ENCODE measurements at regions not wholly inside any gene's neighbourhood (a gene's known extent, or its start where the extent isn't known, plus 50 kb on each side); places are given as distances from the start of the nearest gene placed in this dataset.

GRCh38 chr4:71930459-71930858 lies 101.3 kb upstream of the NPFFR2 start:
- Histone ChIP-seq H4K20me1 (replicated peaks; ENCODE audit: insufficient read depth) (no peaks in the 10 kb centered on the region), H3K27me3 (ENCODE audit: insufficient read depth) (no peaks in the 10 kb centered on the region), H3K79me2 (replicated peaks; ENCODE audit: insufficient read depth) (no peaks in the 10 kb centered on the region), H3K36me3 (ENCODE audit: insufficient read depth) (no peaks in the 10 kb centered on the region), H3K27ac (ENCODE audit: low read depth) (no peak overlapping the region), H3K4me3 (no peak overlapping the region), H3K9me2 (ENCODE audit: insufficient read depth) (no peaks in the 10 kb centered on the region), H3F3A (replicated peaks; ENCODE audit: low read depth) (no peaks in the 10 kb centered on the region), H3K4me2 (no peak overlapping the region), H2AFZ (no peak overlapping the region), H3K4me1 (ENCODE audit: insufficient read depth) (no peaks in the 10 kb centered on the region)
- Mint-ChIP-seq H3K9me3 (no peaks in the 10 kb centered on the region), H3K4me1 (no peaks in the 10 kb centered on the region), H3K36me3 (ENCODE audit: low read depth) (peaks cover 1% of the 10 kb centered on the region; the same call in 1 of the 3 replicates), H3K27me3 (ENCODE audit: insufficient read depth, low read depth, poor library complexity) (no peaks in the 10 kb centered on the region), H3K4me3 (no peak overlapping the region), H3K27ac (no peak overlapping the region)
- DNase-seq (ENCODE audit: low spot score) (no peak), ATAC-seq (no peak)
- TF ChIP-seq ZNF331 (CRISPR knock-in tag; IDR thresholded peaks at IDR 0.05; ENCODE audit: low read depth) = no peak
- TF ChIP-seq EZH2 (IDR thresholded peaks at IDR 0.05; ENCODE audit: low read depth, unreplicated experiment) = no peak
- no peak for TF ChIP-seq ETS1 (IDR thresholded peaks at IDR 0.05)
- TF ChIP-seq ZNF462 (CRISPR knock-in tag; IDR thresholded peaks at IDR 0.05) = no peak
- TF ChIP-seq CREB1 (CRISPR knock-in tag; IDR thresholded peaks at IDR 0.05; ENCODE audit: low read depth) = no peak
- no peak for TF ChIP-seq REST (IDR thresholded peaks at IDR 0.05; ENCODE audit: unreplicated experiment)
- TF ChIP-seq JUNB (IDR thresholded peaks at IDR 0.05; ENCODE audit: unreplicated experiment) = no peak
- TF ChIP-seq NANOG (IDR thresholded peaks at IDR 0.05; ENCODE audit: borderline replicate concordance) = no peak
- no peak for TF ChIP-seq CTCF (conservative IDR thresholded peaks at IDR 0.05; ENCODE audit: low read depth in 2 of 2)
- no peak for TF ChIP-seq STAT1 (IDR thresholded peaks at IDR 0.05; ENCODE audit: unreplicated experiment)
- no peak for TF ChIP-seq POLR2AphosphoS5 (IDR thresholded peaks at IDR 0.05; ENCODE audit: low read depth)
- TF ChIP-seq EZH2phosphoT487 (IDR thresholded peaks at IDR 0.05; ENCODE audit: unreplicated experiment) = no peak
- TF ChIP-seq ZNF114 (CRISPR knock-in tag; IDR thresholded peaks at IDR 0.05) = no peak

Data from GM23338 (cell line).